Transverse colon (tissue), 4 donors: ENCODE measurements at regions not wholly inside any gene's neighbourhood (a gene's known extent, or its start where the extent isn't known, plus 50 kb on each side); places are given as distances from the start of the nearest gene placed in this dataset.

Experiments used
- DNase-seq: peaks from one replicate; pipeline ENCODE4 v3.0.0-alpha.2; 2019
- H3K27ac ChIP-seq, 4 donors: fragments of 200-600 bp; sonication (generic); 2 replicates each; pipeline ENCODE4 v1.5.1; 2016 to 2018; ENCODE audit warnings: inconsistent platforms in 4 of 4
- H3K27me3 ChIP-seq: fragments of 200-600 bp; sonication (generic); 2 replicates; pipeline ENCODE4 v1.5.1; 2017; ENCODE audit warnings: inconsistent platforms
- H3K36me3 ChIP-seq, 4 donors: fragments of 200-600 bp; sonication (generic); 2 replicates each; pipeline ENCODE4 v1.5.1; 2017 to 2019; ENCODE audit warnings: inconsistent platforms in 4 of 4
- H3K4me1 ChIP-seq, 4 donors: fragments of 200-600 bp; sonication (generic); 2 replicates each; pipeline ENCODE4 v1.5.1; 2017 to 2020; ENCODE audit warnings: inconsistent platforms in 4 of 4
- H3K4me3 ChIP-seq, 4 donors: fragments of 200-600 bp; sonication (generic); 1 replicate in 1 of 4; 2 replicates in 3 of 4; pipeline versions ENCODE4 v1.5.1 to v1.6.1; 2017 to 2019; ENCODE audit warnings: inconsistent platforms in 4 of 4
- H3K9me3 ChIP-seq, 2 donors: fragments of 200-600 bp; sonication (generic); 2 replicates each; pipeline ENCODE4 v1.5.1; 2017 to 2019; ENCODE audit warnings: inconsistent platforms in 2 of 2
- EP300 ChIP-seq: sonication (generic); formaldehyde crosslinking; IDR thresholded peaks from one replicate; pipeline ENCODE4 v1.6.1; 2017; ENCODE audit warnings: antibody characterized with exemption, low read depth
- POLR2A ChIP-seq: fragments of 450-650 bp; IDR thresholded peaks from one replicate; pipeline ENCODE4 v1.6.1; 2016; ENCODE audit warnings: antibody characterized with exemption, mild to moderate bottlenecking, moderate library complexity
- POLR2AphosphoS5 ChIP-seq, 3 donors: sonication (generic); formaldehyde crosslinking; IDR thresholded peaks; one replicate each; pipeline ENCODE4 v1.6.1; 2016; ENCODE audit warnings: antibody characterized with exemption in 3 of 3
- WGBS, 2 donors: methylation state at CpG; one replicate each; pipeline ENCODE4 v1.1.5; 2018; ENCODE audit warnings: low coverage in 1 of 2; 5-methylcytosine and 5-hydroxymethylcytosine counted together
- in situ Hi-C, 4 donors: fragments of 200-750 bp; cut with MboI; loops; one replicate each; pipeline versions ENCODE4 v1.15.0 to v1.15.1; 2017; ENCODE audit warnings: low sequenced_read_pairs in 3 of 4, low pct_ligation_motif_present in 1 of 4, low pct_unique_long_range_greater_than_20kb in 1 of 4
- intact Hi-C: fragments of 100-400 bp; cut with DNase I; formaldehyde crosslinking; loops from one replicate; pipeline ENCODE4 v1.15.1; 2023; ENCODE audit warnings: low total_unique reads
- TF ChIP-seq, protein P1 (sequence below), 5 experiments: fragments of 200-600 bp in 3 of 5; fragments of 450-650 bp in 2 of 5; sonication (generic) in 3 of 5; IDR thresholded peaks; 1 replicate in 2 of 5; 2 replicates in 3 of 5; pipeline ENCODE4 v1.5.1; 2016 to 2017; ENCODE audit warnings: antibody characterized with exemption in 5 of 5, inconsistent platforms in 3 of 5, mild to moderate bottlenecking in 2 of 5, moderate library complexity in 1 of 5

DNA sequence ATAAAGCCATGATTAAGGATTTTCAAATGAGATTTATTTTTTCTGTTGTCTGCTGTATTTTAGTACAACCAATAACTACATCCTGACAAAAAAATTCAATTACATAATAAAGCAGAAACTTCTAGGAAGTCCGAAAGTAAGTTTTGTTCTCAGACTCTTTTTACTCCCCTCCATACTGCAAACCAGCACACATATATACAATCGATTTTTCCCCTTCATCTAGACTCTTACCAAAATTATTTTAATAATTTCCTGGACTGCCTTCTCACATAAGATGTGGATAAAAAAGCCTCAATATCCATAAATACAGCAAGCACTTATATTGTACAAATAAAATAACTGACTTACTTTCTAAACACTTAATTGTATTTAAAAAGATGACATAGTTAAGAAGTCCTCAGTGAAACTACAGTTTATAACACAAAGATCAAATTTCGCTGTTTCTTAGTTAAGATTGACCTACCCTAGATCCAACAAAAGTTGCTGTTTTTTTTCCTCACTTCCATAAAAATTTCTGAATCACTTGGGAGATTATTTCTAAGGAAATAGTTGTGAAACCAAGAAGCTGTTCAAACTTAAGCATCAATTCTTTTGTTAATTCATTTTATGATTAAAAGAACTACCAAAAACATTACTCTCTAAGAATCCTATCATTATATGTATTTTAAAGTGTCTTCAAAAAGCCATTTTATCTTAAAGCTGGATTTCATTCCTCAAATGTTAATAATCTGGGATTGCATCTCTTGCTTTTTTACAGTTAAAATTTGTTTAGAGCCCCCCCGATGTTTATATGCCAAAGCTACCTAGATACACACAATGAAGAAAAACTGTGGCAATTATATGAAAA, 74.7 kb upstream of the IFNE start:
- DNase-seq, result no peak
- peaks cover 3 to 13% (median 12%) of the 10 kb centered on the region in 4 donors for H3K4me1 ChIP-seq
- intact Hi-C loops (no loop called here), in situ Hi-C loops (no loop called here)
- no peak overlapping the region for H3K27ac ChIP-seq
- H3K9me3 ChIP-seq, result no peaks in the 10 kb centered on the region
- H3K36me3 ChIP-seq, result no peaks in the 10 kb centered on the region
- 72 to 77% methylated on average over 4 of the region's 4 CpGs for WGBS, 2 donors
- TF ChIP-seq POLR2A (no peak), EP300 (no peak), POLR2AphosphoS5 (IDR thresholded peaks at IDR 0.05) (no peak)
- TF ChIP-seq, protein P1, sequence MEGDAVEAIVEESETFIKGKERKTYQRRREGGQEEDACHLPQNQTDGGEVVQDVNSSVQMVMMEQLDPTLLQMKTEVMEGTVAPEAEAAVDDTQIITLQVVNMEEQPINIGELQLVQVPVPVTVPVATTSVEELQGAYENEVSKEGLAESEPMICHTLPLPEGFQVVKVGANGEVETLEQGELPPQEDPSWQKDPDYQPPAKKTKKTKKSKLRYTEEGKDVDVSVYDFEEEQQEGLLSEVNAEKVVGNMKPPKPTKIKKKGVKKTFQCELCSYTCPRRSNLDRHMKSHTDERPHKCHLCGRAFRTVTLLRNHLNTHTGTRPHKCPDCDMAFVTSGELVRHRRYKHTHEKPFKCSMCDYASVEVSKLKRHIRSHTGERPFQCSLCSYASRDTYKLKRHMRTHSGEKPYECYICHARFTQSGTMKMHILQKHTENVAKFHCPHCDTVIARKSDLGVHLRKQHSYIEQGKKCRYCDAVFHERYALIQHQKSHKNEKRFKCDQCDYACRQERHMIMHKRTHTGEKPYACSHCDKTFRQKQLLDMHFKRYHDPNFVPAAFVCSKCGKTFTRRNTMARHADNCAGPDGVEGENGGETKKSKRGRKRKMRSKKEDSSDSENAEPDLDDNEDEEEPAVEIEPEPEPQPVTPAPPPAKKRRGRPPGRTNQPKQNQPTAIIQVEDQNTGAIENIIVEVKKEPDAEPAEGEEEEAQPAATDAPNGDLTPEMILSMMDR (IDR thresholded peaks at IDR 0.05), result no peak
- peaks cover 94% of the 10 kb centered on the region for H3K27me3 ChIP-seq
- no peak overlapping the region for H3K4me3 ChIP-seq

GRCh38 chr9:21557428-21557768, 75.3 kb upstream of the IFNE start:
- Histone ChIP-seq H3K27ac (no peak overlapping the region), H3K36me3 (no peaks in the 10 kb centered on the region), H3K4me3 (no peak overlapping the region), H3K9me3 (no peaks in the 10 kb centered on the region), H3K27me3 (peaks cover 92% of the 10 kb centered on the region), H3K4me1 (peaks cover 3 to 13% (median 12%) of the 10 kb centered on the region in 4 donors)
- intact Hi-C loops (no loop called here), in situ Hi-C loops (no loop called here)
- DNase-seq, result no peak
- TF ChIP-seq, protein P1 (IDR thresholded peaks at IDR 0.05), result no peak
- TF ChIP-seq POLR2A, result no peak
- no peak for TF ChIP-seq EP300
- no peak for TF ChIP-seq POLR2AphosphoS5 (IDR thresholded peaks at IDR 0.05)
- WGBS, 2 donors, result 81 to 88% methylated on average over 1 of the region's 1 CpG

- TF ChIP-seq POLR2AphosphoS5 (IDR thresholded peaks at IDR 0.05) (no peak), POLR2A (no peak), EP300 (no peak)
- TF ChIP-seq, protein P1 (IDR thresholded peaks at IDR 0.05), result no peak
- intact Hi-C loops, result no loop called here
- Histone ChIP-seq H3K4me1 (peaks cover 3 to 13% (median 12%) of the 10 kb centered on the region in 4 donors), H3K9me3 (no peaks in the 10 kb centered on the region), H3K27ac (no peak overlapping the region), H3K27me3 (peaks cover 94% of the 10 kb centered on the region), H3K36me3 (no peaks in the 10 kb centered on the region), H3K4me3 (no peak overlapping the region)
- in situ Hi-C loops, result no loop called here
- no peak for DNase-seq
- 27 to 30% methylated on average over 1 of the region's 1 CpG for WGBS, 2 donors
Measured at GRCh38 chr9:21558079-21558478, 76.0 kb upstream of the IFNE start.

- no peak for DNase-seq
- peaks cover 94% of the 10 kb centered on the region for H3K27me3 ChIP-seq
- intact Hi-C loops (no loop called here), in situ Hi-C loops (no loop called here)
- no peak overlapping the region for H3K27ac ChIP-seq
- 17 to 19% methylated on average over 9 to 18 of the region's 40 CpGs for WGBS, 2 donors
- H3K4me3 ChIP-seq, result peak overlapping the region in 3 of 4 donors; percentile 47 to 52 (median 48)
- no peaks in the 10 kb centered on the region for H3K9me3 ChIP-seq
- H3K4me1 ChIP-seq, result peaks cover 3 to 13% (median 12%) of the 10 kb centered on the region in 4 donors
- H3K36me3 ChIP-seq, result no peaks in the 10 kb centered on the region
- TF ChIP-seq, protein P1 (IDR thresholded peaks at IDR 0.05), result no peak
Measured at GRCh38 chr9:21558615-21559401, 76.7 kb upstream of the IFNE start.
